ENCODE measurements at regions not wholly inside any gene's neighbourhood (a gene's known extent, or its start where the extent isn't known, plus 50 kb on each side); places are given as distances from the start of the nearest gene placed in this dataset.
"Not testable (repeated sequence)": the region's sequence is repeated elsewhere in the genome, so short reads cannot be mapped to it uniquely, and the experiment has no call there.

- no peak for DNase-seq
Observed at GRCh38 chr22:27300536-27301285, 500.8 kb downstream of the MN1 start.

DNA sequence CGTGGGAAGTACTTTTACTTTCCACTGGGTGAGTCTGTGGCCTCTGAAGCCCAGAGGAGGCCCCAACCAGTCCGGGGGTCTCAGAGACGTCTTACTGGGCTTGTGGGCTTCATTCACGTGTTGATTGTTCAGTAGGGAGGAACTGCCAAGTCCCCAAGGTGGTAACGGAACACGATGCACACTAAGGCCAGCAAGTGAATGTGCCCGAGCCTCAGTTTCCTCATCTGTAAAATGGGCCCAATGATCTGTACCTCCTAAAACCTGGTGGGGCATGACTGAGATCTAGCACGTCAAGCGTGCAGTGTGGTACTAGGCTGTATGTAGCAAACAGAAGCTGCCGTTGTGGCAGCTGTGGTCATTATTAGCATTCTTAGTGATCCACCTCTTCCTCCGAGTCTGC lies 499.1 kb downstream of the MN1 start:
- DNase-seq, result no peak

DNA sequence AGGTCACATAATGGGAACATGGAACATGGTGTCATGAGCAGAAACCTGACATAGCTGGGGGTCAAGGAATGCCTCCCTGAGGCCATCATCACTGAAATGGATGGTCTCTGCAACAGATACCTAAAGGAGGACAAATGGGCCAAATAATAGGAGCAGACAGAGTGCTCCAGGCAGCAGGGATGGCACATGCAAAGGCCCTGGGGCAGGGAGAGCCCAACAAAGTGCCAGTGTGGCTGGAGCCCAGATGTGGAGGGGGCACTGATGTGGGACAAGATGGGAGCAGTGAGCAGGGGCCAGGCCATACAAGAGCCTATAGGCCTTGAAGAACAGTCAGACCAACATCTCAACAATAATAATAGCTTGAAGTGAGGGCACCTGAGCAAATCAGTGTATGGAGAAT lies 497.8 kb downstream of the MN1 start:
- DNase-seq, result no peak

DNA sequence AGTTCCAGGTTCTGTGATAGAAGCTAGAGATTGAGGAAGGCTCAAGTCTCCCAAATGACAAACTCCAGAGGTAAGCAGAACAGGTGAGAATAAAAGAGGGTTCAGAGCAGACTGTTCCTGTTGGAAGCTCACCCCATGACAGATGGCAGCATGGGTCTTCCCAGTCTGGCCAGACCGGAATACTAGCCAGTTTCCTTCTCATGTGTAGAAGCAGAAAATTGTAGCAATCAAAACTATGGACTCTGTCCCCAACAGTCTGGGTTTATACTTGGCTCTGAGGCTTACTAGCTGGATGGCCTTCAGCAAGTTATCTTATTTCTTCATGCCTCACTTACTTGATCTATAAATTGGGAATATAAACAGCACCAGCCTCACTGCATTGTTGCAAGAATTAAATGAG lies 494.8 kb downstream of the MN1 start:
- DNase-seq, result no peak

- DNase-seq, result no peak
Observed at GRCh38 chr22:27307545-27308247, 493.9 kb downstream of the MN1 start.

DNA sequence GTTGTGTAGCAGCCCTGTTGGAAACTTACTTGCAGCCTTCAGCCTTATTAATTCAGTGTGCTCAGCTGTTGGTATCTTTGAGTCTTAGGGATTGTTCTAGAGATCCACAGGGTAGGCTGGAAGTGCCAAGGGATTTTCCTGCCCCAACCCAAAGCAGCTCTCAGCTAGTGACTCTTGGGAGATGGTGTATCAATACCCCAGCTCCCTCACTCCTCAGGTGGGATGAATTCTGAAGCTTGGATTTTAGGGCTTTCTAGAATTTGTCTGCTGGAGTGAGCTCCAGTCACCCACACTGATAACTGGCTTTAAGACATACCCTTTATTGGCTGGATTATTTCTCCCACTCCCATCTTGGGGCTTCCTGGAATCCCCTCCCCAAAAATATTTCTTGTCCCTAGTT lies 493.0 kb downstream of the MN1 start:
- DNase-seq, result no peak

GRCh38 chr22:27309697-27310096 lies 491.9 kb downstream of the MN1 start:
- DNase-seq, result no peak

GRCh38 chr22:27310966-27311697 lies 490.4 kb downstream of the MN1 start:
- DNase-seq, result no peak

DNA sequence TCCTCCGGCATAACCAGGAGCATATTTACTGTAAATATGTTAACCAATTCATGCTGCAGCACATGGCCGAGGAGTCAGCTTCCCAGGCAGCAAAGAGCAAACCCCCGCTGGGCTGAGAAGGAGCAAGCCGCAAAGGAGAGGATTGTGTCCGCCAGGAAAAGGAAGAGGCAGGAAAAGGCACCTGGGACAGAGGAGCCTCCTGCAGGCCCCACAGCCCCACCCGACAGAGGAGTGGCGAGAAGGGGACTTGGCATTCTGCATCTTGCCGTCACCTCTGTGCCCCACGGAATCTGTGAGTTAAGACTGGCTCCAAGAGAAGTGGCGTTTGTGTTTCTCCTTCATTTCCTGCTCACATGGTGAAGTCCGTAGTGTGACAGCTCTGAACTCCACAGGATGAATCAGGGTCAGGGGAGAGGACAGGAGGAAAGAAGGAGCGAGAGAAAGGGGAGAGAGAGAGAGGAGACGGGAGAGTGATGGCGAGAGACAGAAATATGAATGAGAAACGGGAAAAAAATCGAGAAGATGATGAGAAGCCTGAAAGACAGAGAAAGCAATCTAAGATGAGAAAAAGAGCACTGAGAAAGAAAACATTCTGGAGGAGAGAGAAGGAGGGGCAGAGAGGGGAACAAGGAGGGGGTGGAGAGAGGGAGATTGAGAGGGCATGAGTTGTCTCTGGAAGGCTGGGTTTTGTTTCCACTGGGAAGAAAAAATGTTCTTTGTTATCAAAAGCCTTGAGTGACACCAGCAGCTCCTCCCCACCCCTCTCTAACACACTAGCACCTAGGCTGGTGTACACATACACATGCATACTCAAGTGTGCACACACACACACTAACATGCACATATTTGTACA lies 489.6 kb downstream of the MN1 start:
- DNase-seq, result no peak

DNA sequence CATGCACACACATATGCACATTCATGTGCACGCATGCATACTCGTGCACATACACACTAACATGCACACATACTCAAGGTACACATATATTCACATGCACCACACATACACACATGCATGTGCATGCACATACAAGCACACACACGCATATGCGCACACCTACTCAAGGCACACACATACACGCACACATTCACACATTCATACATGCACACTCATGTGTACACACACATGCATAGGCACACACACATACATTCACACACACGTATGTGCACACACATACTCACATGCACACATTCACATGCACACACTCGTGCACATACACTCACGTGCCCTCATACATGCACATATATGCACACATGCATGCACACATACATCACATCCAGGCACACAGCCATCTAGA lies 489.0 kb downstream of the MN1 start:
- no peak for DNase-seq

- no peak for DNase-seq
Observed at GRCh38 chr22:27312966-27313855, 488.3 kb downstream of the MN1 start.

GRCh38 chr22:27314276-27314807 lies 487.2 kb downstream of the MN1 start:
- no peak for DNase-seq

DNA sequence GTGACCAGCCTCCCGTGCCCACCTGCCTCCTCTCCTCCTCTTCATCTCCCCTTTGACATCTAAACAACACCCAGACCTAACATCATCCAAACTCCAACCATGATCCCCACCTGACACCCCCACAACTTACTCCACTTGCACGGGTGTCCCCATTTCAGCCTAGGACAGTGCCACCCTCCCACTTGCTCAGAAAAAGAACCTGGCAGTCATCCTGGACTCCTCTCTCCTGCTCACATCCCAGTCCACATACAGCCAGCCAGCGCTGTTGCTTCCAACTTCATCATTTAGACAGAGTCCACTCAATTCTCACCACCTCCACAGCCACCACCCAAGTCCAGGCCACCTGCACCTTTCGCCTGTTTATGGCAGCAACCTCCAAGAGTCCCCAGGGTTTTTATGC lies 485.7 kb downstream of the MN1 start:
- DNase-seq, result no peak

DNA sequence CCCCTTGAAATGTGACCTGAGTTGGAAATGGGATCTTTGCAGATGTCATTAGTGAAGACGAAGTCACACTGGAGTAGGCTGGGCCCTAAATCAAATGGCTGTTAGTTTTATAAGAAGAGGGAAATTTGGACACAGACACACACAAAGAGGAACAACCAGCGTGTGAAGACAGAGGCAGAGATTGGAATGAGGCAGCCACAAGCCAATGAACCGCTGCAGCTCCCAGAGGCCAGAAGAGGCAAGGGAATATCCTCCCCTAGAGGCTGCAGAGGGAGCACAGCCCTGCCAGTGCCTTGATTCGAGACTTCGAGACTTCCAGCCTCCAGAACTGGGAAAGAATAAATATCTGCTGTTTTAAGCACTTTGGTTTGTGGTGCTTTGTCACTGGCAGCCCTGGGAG lies 484.5 kb downstream of the MN1 start:
- DNase-seq, result no peak

DNA sequence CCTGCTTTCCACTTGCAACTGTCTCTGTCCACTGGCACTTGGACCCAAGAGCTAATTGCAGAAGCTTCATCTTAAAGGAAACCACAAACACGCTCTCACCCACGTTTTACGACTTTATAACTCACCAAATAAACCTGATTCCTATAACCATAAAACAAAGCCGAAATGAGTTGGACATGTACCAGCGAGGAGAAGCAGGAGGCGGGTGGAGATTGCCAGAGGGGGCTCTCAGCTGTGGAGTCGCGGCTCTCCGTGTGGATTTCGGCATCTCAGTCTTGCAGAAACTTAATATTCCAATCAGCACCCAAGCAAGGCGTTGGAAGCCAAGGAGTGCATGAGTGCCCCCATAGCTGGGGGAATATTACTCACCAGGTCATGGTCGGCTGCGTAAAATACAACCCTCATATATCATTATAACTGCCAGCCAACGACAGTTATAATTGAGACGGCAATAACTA lies 483.6 kb downstream of the MN1 start:
- DNase-seq, result no peak

- no peak for DNase-seq
Observed at GRCh38 chr22:27318516-27318915, 483.0 kb downstream of the MN1 start.

- no peak for DNase-seq
Observed at GRCh38 chr22:27323661-27324060, 477.9 kb downstream of the MN1 start.

DNA sequence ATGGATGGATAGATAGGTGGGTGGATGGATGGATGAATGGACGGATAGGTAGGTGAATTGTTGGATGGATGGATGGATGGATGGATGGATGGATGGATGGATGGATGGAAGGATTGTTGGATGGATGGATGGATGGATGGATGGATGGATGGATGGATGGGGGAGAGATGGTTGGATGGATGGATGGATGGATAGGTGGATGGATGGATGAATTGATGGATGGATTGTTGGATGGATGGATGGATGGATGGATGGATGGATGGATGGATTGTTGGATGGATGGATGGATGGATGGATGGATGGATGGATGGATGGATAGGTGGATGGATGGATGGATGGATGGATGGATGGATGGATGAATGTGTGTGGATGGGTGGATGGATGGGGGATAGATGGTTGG lies 476.6 kb downstream of the MN1 start:
- DNase-seq, result not testable (repeated sequence)

DNA sequence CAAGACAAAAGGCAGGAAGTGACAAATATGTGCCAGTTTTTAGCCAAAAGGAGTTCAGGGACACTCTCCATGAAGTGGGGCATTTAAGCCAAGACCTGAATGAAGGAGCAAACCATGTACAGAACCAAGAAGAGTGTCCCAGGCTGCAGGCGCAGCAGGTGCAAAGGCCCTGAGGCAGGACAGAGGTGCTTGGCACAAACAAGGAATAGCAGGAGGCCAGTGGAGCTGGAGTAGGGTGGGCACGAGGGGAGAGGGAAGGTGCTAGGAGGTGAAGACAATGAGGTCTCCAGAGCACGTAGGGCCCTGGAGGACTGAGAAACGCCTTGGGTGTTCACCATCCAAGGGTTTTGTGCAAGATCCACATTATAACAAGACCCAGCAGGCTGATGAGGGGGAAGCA lies 474.1 kb downstream of the MN1 start:
- no peak for DNase-seq

- no peak for DNase-seq
Observed at GRCh38 chr22:27327981-27328721, 473.4 kb downstream of the MN1 start.
